Osteocyte (in vitro differentiated cells): ENCODE measurements at regions not wholly inside any gene's neighbourhood (a gene's known extent, or its start where the extent isn't known, plus 50 kb on each side); places are given as distances from the start of the nearest gene placed in this dataset.

Experiments
- DNase-seq: peaks from one replicate; pipeline ENCODE4 v3.0.0; 2021; ENCODE audit warnings: mixed read lengths; ENCODE audit not compliant: unreplicated experiment; ENCODE audit errors: extremely low spot score
- H3K27ac Mint-ChIP-seq: one replicate; pipeline ENCODE4 v1.8.0; 2021; ENCODE audit warnings: mild to moderate bottlenecking, mixed read lengths; ENCODE audit not compliant: unreplicated experiment
- H3K27me3 Mint-ChIP-seq: one replicate; pipeline ENCODE4 v1.8.0; 2021; ENCODE audit warnings: mixed read lengths; ENCODE audit not compliant: unreplicated experiment
- H3K36me3 Mint-ChIP-seq: one replicate; pipeline ENCODE4 v1.8.0; 2021; ENCODE audit warnings: mixed read lengths; ENCODE audit not compliant: unreplicated experiment
- H3K4me1 Mint-ChIP-seq: one replicate; pipeline ENCODE4 v1.8.0; 2021; ENCODE audit warnings: mixed read lengths; ENCODE audit not compliant: unreplicated experiment
- H3K4me3 Mint-ChIP-seq: one replicate; pipeline ENCODE4 v1.8.0; 2021; ENCODE audit warnings: mild to moderate bottlenecking, moderate library complexity, mixed read lengths; ENCODE audit not compliant: unreplicated experiment
- H3K9me3 Mint-ChIP-seq: one replicate; pipeline ENCODE4 v1.8.0; 2021; ENCODE audit warnings: mixed read lengths; ENCODE audit not compliant: unreplicated experiment
- CTCF ChIP-seq: fragments of 200-600 bp; sonication (generic); IDR thresholded peaks from 2 replicates; pipeline ENCODE4 v1.5.0; 2021; ENCODE audit warnings: antibody characterized with exemption, mild to moderate bottlenecking, moderate library complexity

- Mint-ChIP-seq H3K27me3 (no peaks in the 10 kb centered on the region), H3K27ac (no peak overlapping the region), H3K4me1 (no peaks in the 10 kb centered on the region), H3K36me3 (no peaks in the 10 kb centered on the region), H3K4me3 (no peak overlapping the region), H3K9me3 (peaks cover 4% of the 10 kb centered on the region)
- DNase-seq: no peak
- TF ChIP-seq CTCF: no peak
Measured at GRCh38 chr5:165026971-165027370, 1521.6 kb downstream of the MAT2B start.

- H3K27ac Mint-ChIP-seq: no peak overlapping the region
- H3K27me3 Mint-ChIP-seq: no peaks in the 10 kb centered on the region
- no peak for DNase-seq
- no peak overlapping the region for H3K4me3 Mint-ChIP-seq
- TF ChIP-seq CTCF: no peak
- no peaks in the 10 kb centered on the region for H3K36me3 Mint-ChIP-seq
- H3K9me3 Mint-ChIP-seq: no peaks in the 10 kb centered on the region
- H3K4me1 Mint-ChIP-seq: no peaks in the 10 kb centered on the region
Measured at GRCh38 chr5:165028356-165028755, 1522.9 kb downstream of the MAT2B start.

GRCh38 chr5:165029099-165029870 lies 1523.9 kb downstream of the MAT2B start:
- Mint-ChIP-seq H3K36me3 (no peaks in the 10 kb centered on the region), H3K9me3 (no peaks in the 10 kb centered on the region), H3K4me1 (no peaks in the 10 kb centered on the region), H3K27ac (no peak overlapping the region), H3K4me3 (no peak overlapping the region), H3K27me3 (no peaks in the 10 kb centered on the region)
- no peak for TF ChIP-seq CTCF
- DNase-seq: no peak

GRCh38 chr5:165030971-165031370 lies 1525.6 kb downstream of the MAT2B start:
- no peak for DNase-seq
- Mint-ChIP-seq H3K9me3 (no peaks in the 10 kb centered on the region), H3K27ac (no peak overlapping the region), H3K36me3 (no peaks in the 10 kb centered on the region), H3K4me3 (no peak overlapping the region), H3K27me3 (no peaks in the 10 kb centered on the region), H3K4me1 (no peaks in the 10 kb centered on the region)
- no peak for TF ChIP-seq CTCF

- no peak overlapping the region for H3K27ac Mint-ChIP-seq
- H3K36me3 Mint-ChIP-seq: no peaks in the 10 kb centered on the region
- no peaks in the 10 kb centered on the region for H3K9me3 Mint-ChIP-seq
- no peaks in the 10 kb centered on the region for H3K27me3 Mint-ChIP-seq
- no peak for TF ChIP-seq CTCF
- H3K4me1 Mint-ChIP-seq: no peaks in the 10 kb centered on the region
- no peak for DNase-seq
- H3K4me3 Mint-ChIP-seq: no peak overlapping the region
Measured at GRCh38 chr5:165031371-165031770, 1526.0 kb downstream of the MAT2B start.
